CD14-positive monocyte (primary cell): ENCODE measurements at regions not wholly inside any gene's neighbourhood (a gene's known extent, or its start where the extent isn't known, plus 50 kb on each side); places are given as distances from the start of the nearest gene placed in this dataset.

Experiments
- DNase-seq, 3 donors: peaks; one replicate each; pipeline ENCODE4 v3.0.0-alpha.2; 2011 to 2022
- H2AFZ ChIP-seq: 2 replicates; pipeline ENCODE4 v1.6.0; 2012; ENCODE audit warnings: mild to moderate bottlenecking, low read depth, low read length, inconsistent platforms; ENCODE audit not compliant: insufficient read depth, poor library complexity, severe bottlenecking
- H3K27ac ChIP-seq, 2 donors: 1 replicate in 1 of 2; 2 replicates in 1 of 2; pipeline ENCODE4 v1.5.1; 2012 to 2013; ENCODE audit warnings: low read length in 2 of 2, control low read depth in 1 of 2, inconsistent platforms in 1 of 2, low read depth in 1 of 2, mild to moderate bottlenecking in 1 of 2
- H3K27me3 ChIP-seq, 2 donors: one replicate each; pipeline versions ENCODE4 v1.6.0 to v1.6.1; 2011 to 2013; ENCODE audit warnings: low read length in 2 of 2; ENCODE audit not compliant: control insufficient read depth in 2 of 2, insufficient read depth in 2 of 2
- H3K36me3 ChIP-seq, 2 donors: replicated peaks in 1 of 2; 1 replicate in 1 of 2; 2 replicates in 1 of 2; pipeline versions ENCODE4 v1.5.1 to v1.6.1; 2012 to 2013; ENCODE audit warnings: low read length in 2 of 2, control low read depth in 1 of 2, inconsistent platforms in 1 of 2, mild to moderate bottlenecking in 1 of 2; ENCODE audit not compliant: insufficient read depth in 2 of 2, control insufficient read depth in 1 of 2
- H3K4me1 ChIP-seq, 2 donors: 1 replicate in 1 of 2; 2 replicates in 1 of 2; pipeline versions ENCODE4 v1.5.1 to v1.6.1; 2012 to 2013; ENCODE audit warnings: low read length in 2 of 2, control low read depth in 1 of 2, inconsistent platforms in 1 of 2, mild to moderate bottlenecking in 1 of 2, moderate library complexity in 1 of 2; ENCODE audit not compliant: insufficient read depth in 2 of 2, control insufficient read depth in 1 of 2
- H3K4me2 ChIP-seq: replicated peaks from 2 replicates; pipeline ENCODE3; 2012; ENCODE audit warnings: low read length, moderate library complexity, mild to moderate bottlenecking; ENCODE audit not compliant: poor library complexity, severe bottlenecking; ENCODE audit errors: extremely low read depth
- H3K4me3 ChIP-seq, 3 experiments: fragments of 200-600 bp in 1 of 3; sonication (generic) in 1 of 3; replicated peaks in 1 of 3; 1 replicate in 2 of 3; 2 replicates in 1 of 3; pipeline ENCODE4 v1.5.1; 2011 to 2013; ENCODE audit warnings: low read length in 3 of 3, mild to moderate bottlenecking in 3 of 3, control low read depth in 2 of 3, low read depth in 2 of 3, inconsistent platforms in 1 of 3, moderate library complexity in 1 of 3
- H3K79me2 ChIP-seq: 2 replicates; pipeline ENCODE4 v1.6.0; 2012; ENCODE audit warnings: mild to moderate bottlenecking, control low read depth, inconsistent platforms, low read length, moderate library complexity; ENCODE audit not compliant: insufficient read depth
- H3K9ac ChIP-seq: 2 replicates; pipeline ENCODE4 v1.6.0; 2017; ENCODE audit warnings: low read length, mild to moderate bottlenecking; ENCODE audit not compliant: insufficient read depth, poor library complexity, severe bottlenecking
- H3K9me3 ChIP-seq, 2 donors: replicated peaks in 1 of 2; 1 replicate in 1 of 2; 2 replicates in 1 of 2; pipeline versions ENCODE4 v1.5.1 to v1.6.1; 2012 to 2013; ENCODE audit warnings: low read length in 2 of 2, control low read depth in 1 of 2; ENCODE audit not compliant: control insufficient read depth in 1 of 2, insufficient read depth in 1 of 2
- H4K20me1 ChIP-seq: 2 replicates; pipeline ENCODE4 v1.6.0; 2012; ENCODE audit warnings: mild to moderate bottlenecking, low read length, control low read depth, moderate library complexity; ENCODE audit not compliant: insufficient read depth
- H3K27ac Mint-ChIP-seq, 7 donors: one replicate each; pipeline ENCODE4 v1.8.0; 2020; ENCODE audit warnings: mild to moderate bottlenecking in 7 of 7, mixed read lengths in 7 of 7, moderate library complexity in 6 of 7, inconsistent platforms in 2 of 7
- H3K27me3 Mint-ChIP-seq, 3 donors: one replicate each; pipeline ENCODE4 v1.8.0; 2021 to 2022; ENCODE audit warnings: low read depth in 3 of 3, mild to moderate bottlenecking in 3 of 3, mixed read lengths in 3 of 3, moderate library complexity in 3 of 3, inconsistent platforms in 1 of 3
- H3K36me3 Mint-ChIP-seq, 2 donors: one replicate each; pipeline ENCODE4 v1.8.0; 2020; ENCODE audit warnings: mixed read lengths in 2 of 2, inconsistent platforms in 1 of 2, mild to moderate bottlenecking in 1 of 2
- H3K4me1 Mint-ChIP-seq: one replicate; pipeline ENCODE4 v1.8.0; 2020; ENCODE audit warnings: mild to moderate bottlenecking, mixed read lengths
- H3K4me3 Mint-ChIP-seq, 2 donors: one replicate each; pipeline ENCODE4 v1.8.0; 2020; ENCODE audit warnings: mild to moderate bottlenecking in 2 of 2, mixed read lengths in 2 of 2, moderate library complexity in 1 of 2
- H3K9me3 Mint-ChIP-seq, 7 donors: one replicate each; pipeline ENCODE4 v1.8.0; 2020 to 2022; ENCODE audit warnings: mixed read lengths in 7 of 7, mild to moderate bottlenecking in 6 of 7, moderate library complexity in 6 of 7, inconsistent platforms in 2 of 7
- WGBS: methylation state at CpG from one replicate; pipeline ENCODE4 v1.1.5; 2013; ENCODE audit warnings: missing lambda C conversion rate; ENCODE audit not compliant: insufficient coverage; 5-methylcytosine and 5-hydroxymethylcytosine counted together
- intact Hi-C, 2 donors: fragments of 100-400 bp; cut with micrococcal nuclease; formaldehyde crosslinking; loops; one replicate each; pipeline versions ENCODE4 v1.15.0 to v1.15.1; 2023
- TF ChIP-seq, protein P1 (sequence below): fragments of 200-600 bp; IDR thresholded peaks from one replicate; pipeline ENCODE4 v1.8.0; 2022; ENCODE audit warnings: antibody characterized with exemption, mild to moderate bottlenecking

- TF ChIP-seq, protein P1, sequence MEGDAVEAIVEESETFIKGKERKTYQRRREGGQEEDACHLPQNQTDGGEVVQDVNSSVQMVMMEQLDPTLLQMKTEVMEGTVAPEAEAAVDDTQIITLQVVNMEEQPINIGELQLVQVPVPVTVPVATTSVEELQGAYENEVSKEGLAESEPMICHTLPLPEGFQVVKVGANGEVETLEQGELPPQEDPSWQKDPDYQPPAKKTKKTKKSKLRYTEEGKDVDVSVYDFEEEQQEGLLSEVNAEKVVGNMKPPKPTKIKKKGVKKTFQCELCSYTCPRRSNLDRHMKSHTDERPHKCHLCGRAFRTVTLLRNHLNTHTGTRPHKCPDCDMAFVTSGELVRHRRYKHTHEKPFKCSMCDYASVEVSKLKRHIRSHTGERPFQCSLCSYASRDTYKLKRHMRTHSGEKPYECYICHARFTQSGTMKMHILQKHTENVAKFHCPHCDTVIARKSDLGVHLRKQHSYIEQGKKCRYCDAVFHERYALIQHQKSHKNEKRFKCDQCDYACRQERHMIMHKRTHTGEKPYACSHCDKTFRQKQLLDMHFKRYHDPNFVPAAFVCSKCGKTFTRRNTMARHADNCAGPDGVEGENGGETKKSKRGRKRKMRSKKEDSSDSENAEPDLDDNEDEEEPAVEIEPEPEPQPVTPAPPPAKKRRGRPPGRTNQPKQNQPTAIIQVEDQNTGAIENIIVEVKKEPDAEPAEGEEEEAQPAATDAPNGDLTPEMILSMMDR: no peak
- H3K36me3 ChIP-seq: no peaks in the 10 kb centered on the region
- no peak overlapping the region for H2AFZ ChIP-seq
- H3K27ac ChIP-seq: no peak overlapping the region
- no peaks in the 10 kb centered on the region for H4K20me1 ChIP-seq
- no peak for DNase-seq
- Mint-ChIP-seq H3K36me3 (no peaks in the 10 kb centered on the region), H3K27me3 (peaks cover 0 to 1% (median 0%) of the 10 kb centered on the region in 3 donors), H3K27ac (no peak overlapping the region), H3K4me3 (no peak overlapping the region), H3K4me1 (no peaks in the 10 kb centered on the region), H3K9me3 (peaks cover 3 to 10% (median 6%) of the 10 kb centered on the region in 7 donors)
- no peak overlapping the region for H3K9ac ChIP-seq
- no peaks in the 10 kb centered on the region for H3K4me1 ChIP-seq
- peaks cover 11 to 18% of the 10 kb centered on the region in 2 donors for H3K9me3 ChIP-seq
- no peaks in the 10 kb centered on the region for H3K27me3 ChIP-seq
- WGBS: 67% methylated on average over 1 of the region's 3 CpGs
- no peak overlapping the region for H3K4me3 ChIP-seq
- no peaks in the 10 kb centered on the region for H3K79me2 ChIP-seq
- intact Hi-C loops: no loop called here
- no peak overlapping the region for H3K4me2 ChIP-seq
Observed at GRCh38 chr18:68355637-68356036, 359.3 kb downstream of the TMX3 start.

DNA sequence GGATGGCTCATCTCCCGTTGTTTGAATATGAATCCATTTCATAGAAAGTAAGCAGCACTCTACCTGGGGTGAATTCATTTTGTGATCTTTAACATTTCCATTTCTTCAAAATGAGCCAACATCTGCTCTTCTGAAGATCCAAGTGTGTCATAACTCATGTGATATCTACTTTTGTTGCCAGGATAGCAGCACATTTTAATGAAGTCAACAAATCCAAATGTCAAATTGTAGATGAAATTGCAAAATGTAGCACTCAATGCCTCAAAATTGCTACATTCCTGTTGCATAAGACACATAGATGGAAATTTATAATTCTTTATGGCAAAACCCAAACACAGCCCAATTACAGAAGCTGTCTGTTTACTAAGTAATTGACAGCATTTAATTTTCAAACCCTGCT is 360.7 kb downstream of the TMX3 start:
- Mint-ChIP-seq H3K36me3 (no peaks in the 10 kb centered on the region), H3K9me3 (peaks cover 3 to 10% (median 8%) of the 10 kb centered on the region in 7 donors)
- intact Hi-C loops: no loop called here

More for the DNA sequence above, 360.7 kb downstream of the TMX3 start:
- no peak overlapping the region for H3K4me3 ChIP-seq
- no peak overlapping the region for H3K4me3 Mint-ChIP-seq
- H3K4me2 ChIP-seq: no peak overlapping the region
- no peak overlapping the region for H3K9ac ChIP-seq
- 100% methylated on average over 1 of the region's 1 CpG for WGBS
- no peaks in the 10 kb centered on the region for H3K4me1 Mint-ChIP-seq
- no peak overlapping the region for H2AFZ ChIP-seq
- H3K27me3 Mint-ChIP-seq: peaks cover 0 to 4% (median 1%) of the 10 kb centered on the region in 3 donors
- no peaks in the 10 kb centered on the region for H3K27me3 ChIP-seq
- DNase-seq: no peak
- H3K36me3 ChIP-seq: no peaks in the 10 kb centered on the region
- H3K9me3 ChIP-seq: peaks cover 11 to 17% of the 10 kb centered on the region in 2 donors
- no peaks in the 10 kb centered on the region for H3K4me1 ChIP-seq
- H3K27ac ChIP-seq: no peak overlapping the region
- H4K20me1 ChIP-seq: no peaks in the 10 kb centered on the region
- H3K79me2 ChIP-seq: no peaks in the 10 kb centered on the region
- TF ChIP-seq, protein P1: no peak
- no peak overlapping the region for H3K27ac Mint-ChIP-seq
